GM19438 (cell line): ENCODE measurements at regions not wholly inside any gene's neighbourhood (a gene's known extent, or its start where the extent isn't known, plus 50 kb on each side); places are given as distances from the start of the nearest gene placed in this dataset.

Experiments used
- ATAC-seq: cut with Tn5 transposase; IDR thresholded peaks from one replicate; pipeline ENCODE4 v1.9.1; 2021; ENCODE audit warnings: low read depth; ENCODE audit not compliant: unreplicated experiment

- ATAC-seq = no peak
These were observed 60.3 kb downstream of the DACT1 start for GRCh38 chr14:58697930-58698642.

GRCh38 chr14:58699681-58700205 is 62.0 kb downstream of the DACT1 start:
- ATAC-seq = no peak

- ATAC-seq = no peak
These were observed 63.4 kb downstream of the DACT1 start for GRCh38 chr14:58701156-58701555.

GRCh38 chr14:58701604-58702003 is 63.8 kb downstream of the DACT1 start:
- ATAC-seq = no peak

- ATAC-seq = no peak
These were observed 64.8 kb downstream of the DACT1 start for GRCh38 chr14:58702441-58703160.

- no peak for ATAC-seq
These were observed 65.4 kb downstream of the DACT1 start for GRCh38 chr14:58703161-58703506.

- ATAC-seq = no peak
These were observed 67.3 kb downstream of the DACT1 start for GRCh38 chr14:58705066-58705465.

GRCh38 chr14:58707949-58708348 is 70.2 kb downstream of the DACT1 start:
- no peak for ATAC-seq

- no peak for ATAC-seq
These were observed 72.2 kb downstream of the DACT1 start for GRCh38 chr14:58709949-58710348.

GRCh38 chr14:58711382-58711781 is 73.6 kb downstream of the DACT1 start:
- ATAC-seq = no peak

GRCh38 chr14:58712357-58712756 is 74.6 kb downstream of the DACT1 start:
- no peak for ATAC-seq

GRCh38 chr14:58713677-58714076 is 75.9 kb downstream of the DACT1 start:
- no peak for ATAC-seq

GRCh38 chr14:58716706-58717105 is 78.9 kb downstream of the DACT1 start:
- ATAC-seq = no peak

- no peak for ATAC-seq
These were observed 79.4 kb downstream of the DACT1 start for GRCh38 chr14:58717211-58717610.

- no peak for ATAC-seq
These were observed 80.1 kb downstream of the DACT1 start for GRCh38 chr14:58717813-58718212.

GRCh38 chr14:58718226-58719205 is 80.8 kb downstream of the DACT1 start:
- no peak for ATAC-seq

GRCh38 chr14:58721723-58722122 is 84.0 kb downstream of the DACT1 start:
- ATAC-seq = no peak

GRCh38 chr14:58722441-58722840 is 84.7 kb downstream of the DACT1 start:
- no peak for ATAC-seq

- no peak for ATAC-seq
These were observed 86.4 kb downstream of the DACT1 start for GRCh38 chr14:58724206-58724605.

- ATAC-seq = no peak
These were observed 86.9 kb downstream of the DACT1 start for GRCh38 chr14:58724702-58725101.

- ATAC-seq = no peak
These were observed 87.5 kb downstream of the DACT1 start for GRCh38 chr14:58725226-58725625.
